Cardiac fibroblast (primary cell): ENCODE measurements at regions not wholly inside any gene's neighbourhood (a gene's known extent, or its start where the extent isn't known, plus 50 kb on each side); places are given as distances from the start of the nearest gene placed in this dataset.

Source experiments
- DNase-seq, 2 donors: peaks; one replicate each; pipeline versions ENCODE4 v3.0.0 to v3.0.0-alpha.2; 2010; ENCODE audit warnings: low read depth in 2 of 2
- H3K4me3 ChIP-seq, 2 donors: replicated peaks in 1 of 2; 1 replicate in 1 of 2; 2 replicates in 1 of 2; pipeline ENCODE4 v1.5.1; 2011; ENCODE audit warnings: low read depth in 2 of 2, low read length in 2 of 2, mild to moderate bottlenecking in 2 of 2, moderate library complexity in 1 of 2
- CTCF ChIP-seq: IDR thresholded peaks from one replicate; pipeline ENCODE4 v1.5.1; 2011; ENCODE audit warnings: low read depth, mild to moderate bottlenecking, low read length, inconsistent platforms

- no peak for TF ChIP-seq CTCF
- H3K4me3 ChIP-seq: no peak overlapping the region
- DNase-seq: no peak
Observed at GRCh38 chr12:123077298-123078119, 73.4 kb downstream of the PITPNM2 start.

- DNase-seq: no peak
- no peak for TF ChIP-seq CTCF
- H3K4me3 ChIP-seq: no peak overlapping the region
Observed at GRCh38 chr12:123076604-123077297, 74.1 kb downstream of the PITPNM2 start.

GRCh38 chr12:123075646-123076171 lies 75.2 kb downstream of the PITPNM2 start:
- no peak for TF ChIP-seq CTCF
- no peak for DNase-seq

GRCh38 chr12:123075087-123075645 lies 75.7 kb downstream of the PITPNM2 start:
- DNase-seq: no peak
- H3K4me3 ChIP-seq: no peak overlapping the region
- no peak for TF ChIP-seq CTCF

More at GRCh38 chr12:123075646-123076171, 75.2 kb downstream of the PITPNM2 start:
- H3K4me3 ChIP-seq: no peak overlapping the region

GRCh38 chr12:123073962-123074801 lies 76.7 kb downstream of the PITPNM2 start:
- no peak overlapping the region for H3K4me3 ChIP-seq
- DNase-seq: no peak
- TF ChIP-seq CTCF: no peak

GRCh38 chr12:123073292-123073691 lies 77.6 kb downstream of the PITPNM2 start:
- TF ChIP-seq CTCF: no peak
- no peak for DNase-seq
- H3K4me3 ChIP-seq: no peak overlapping the region
